Progenitor cell of endocrine pancreas (in vitro differentiated cells): ENCODE measurements at regions not wholly inside any gene's neighbourhood (a gene's known extent, or its start where the extent isn't known, plus 50 kb on each side); places are given as distances from the start of the nearest gene placed in this dataset.
A peak's percentile ranks its signal among the peaks of the same experiment; 100 is the strongest.

Source experiments
- DNase-seq: peaks from one replicate; pipeline ENCODE4 v3.0.0; 2021; ENCODE audit warnings: low spot score; ENCODE audit not compliant: unreplicated experiment
- H3K27ac Mint-ChIP-seq: 2 replicates; pipeline ENCODE4 v1.8.0; 2021; ENCODE audit warnings: mild to moderate bottlenecking, moderate library complexity, mixed read lengths
- H3K27me3 Mint-ChIP-seq: 2 replicates; pipeline ENCODE4 v1.8.0; 2021; ENCODE audit warnings: mixed read lengths
- H3K36me3 Mint-ChIP-seq: 2 replicates; pipeline ENCODE4 v1.8.0; 2022; ENCODE audit warnings: mixed read lengths; ENCODE audit not compliant: insufficient read depth
- H3K4me1 Mint-ChIP-seq: 2 replicates; pipeline ENCODE4 v1.8.0; 2021; ENCODE audit warnings: low read depth, mixed read lengths
- H3K4me3 Mint-ChIP-seq: 2 replicates; pipeline ENCODE4 v1.8.0; 2021; ENCODE audit warnings: low read depth, mild to moderate bottlenecking, moderate library complexity, mixed read lengths
- H3K9me3 Mint-ChIP-seq: 2 replicates; pipeline ENCODE4 v1.8.0; 2021; ENCODE audit warnings: low read depth, mixed read lengths
- CTCF ChIP-seq: fragments of 200-600 bp; sonication (generic); IDR thresholded peaks from one replicate; pipeline ENCODE4 v1.5.0; 2021; ENCODE audit warnings: antibody characterized with exemption, mild to moderate bottlenecking; ENCODE audit not compliant: unreplicated experiment

- Mint-ChIP-seq H3K27me3 (no peaks in the 10 kb centered on the region), H3K9me3 (peaks cover 4% of the 10 kb centered on the region), H3K27ac (no peak overlapping the region), H3K36me3 (peaks cover 3% of the 10 kb centered on the region), H3K4me3 (no peak overlapping the region), H3K4me1 (peaks cover 4% of the 10 kb centered on the region)
- no peak for TF ChIP-seq CTCF
- no peak for DNase-seq
Observed at GRCh38 chr3:117556646-117557407, 847.2 kb downstream of the TUSC7 start.

DNA sequence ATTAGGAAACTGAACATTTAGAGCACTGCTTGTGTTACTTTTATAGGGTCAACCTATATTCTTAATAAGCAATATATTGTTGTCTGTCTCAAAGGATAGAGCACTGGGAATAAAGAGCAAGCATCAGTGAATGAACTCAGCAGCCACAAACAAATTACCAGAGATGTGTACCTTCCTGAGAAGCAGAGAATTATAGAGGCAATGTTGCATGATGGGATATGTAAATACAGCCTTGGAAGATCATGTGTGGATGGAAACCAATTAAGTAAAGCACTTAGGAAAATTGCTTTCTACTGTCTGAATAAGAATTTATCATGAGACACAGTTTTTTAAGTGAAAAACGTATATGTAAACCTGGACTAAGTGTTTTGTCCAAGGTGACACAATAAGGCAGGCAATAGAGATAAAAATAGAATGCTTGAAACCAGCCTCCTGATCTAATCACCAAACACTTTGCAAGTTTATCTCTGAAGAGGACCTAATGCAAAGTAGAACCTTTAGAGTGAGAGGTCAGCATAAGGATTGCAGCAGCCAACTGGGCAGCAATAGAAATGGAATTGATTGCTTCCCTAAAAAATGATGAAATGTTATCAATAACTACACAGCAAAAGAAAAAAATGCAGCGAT lies 848.0 kb downstream of the TUSC7 start:
- Mint-ChIP-seq H3K9me3 (peaks cover 4% of the 10 kb centered on the region), H3K4me3 (no peak overlapping the region), H3K27me3 (no peaks in the 10 kb centered on the region), H3K4me1 (peaks cover 8% of the 10 kb centered on the region), H3K27ac (no peak overlapping the region), H3K36me3 (peaks cover 3% of the 10 kb centered on the region)
- no peak for TF ChIP-seq CTCF
- DNase-seq: no peak

DNA sequence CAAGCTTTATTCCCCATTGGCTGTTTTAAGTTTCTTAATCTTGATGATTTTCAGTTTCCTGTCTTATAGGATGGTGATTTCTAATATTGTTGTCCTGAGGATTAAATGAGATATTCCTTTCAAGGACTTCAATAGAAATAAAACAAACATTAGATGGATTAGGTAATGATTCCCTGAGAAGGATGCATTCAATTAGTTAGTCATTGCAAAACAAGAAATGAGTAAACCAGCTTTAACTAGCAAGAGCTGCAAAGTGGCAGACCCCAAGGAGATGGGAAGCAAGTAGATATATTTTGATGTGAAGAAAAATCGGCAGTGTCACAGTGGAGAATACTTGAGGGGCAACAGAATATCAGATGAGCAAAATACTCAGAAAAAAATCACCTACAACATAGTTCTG lies 849.1 kb downstream of the TUSC7 start:
- H3K27ac Mint-ChIP-seq: no peak overlapping the region
- peaks cover 4% of the 10 kb centered on the region for H3K9me3 Mint-ChIP-seq
- H3K4me3 Mint-ChIP-seq: no peak overlapping the region
- no peak for DNase-seq
- no peaks in the 10 kb centered on the region for H3K27me3 Mint-ChIP-seq
- H3K4me1 Mint-ChIP-seq: peaks cover 17% of the 10 kb centered on the region
- peaks cover 3% of the 10 kb centered on the region for H3K36me3 Mint-ChIP-seq
- no peak for TF ChIP-seq CTCF

DNA sequence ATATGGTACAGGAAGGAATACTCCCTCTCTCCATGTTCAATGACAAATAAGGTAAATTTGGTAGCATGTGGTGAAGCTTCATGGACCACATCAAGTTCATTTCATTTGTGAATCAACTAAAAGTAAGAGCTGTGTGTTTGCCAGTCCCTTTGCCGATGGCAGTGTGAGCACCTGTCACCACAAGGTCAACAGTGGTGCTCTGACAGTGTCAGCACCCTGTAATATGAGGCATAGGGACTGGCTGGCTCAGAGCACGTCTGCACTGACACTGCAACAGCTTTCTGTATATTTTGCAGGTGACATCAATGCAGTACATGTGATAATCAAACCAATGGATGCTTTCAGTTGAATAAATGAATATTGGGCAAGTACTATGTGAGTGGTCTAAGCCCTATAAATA lies 852.4 kb downstream of the TUSC7 start:
- H3K36me3 Mint-ChIP-seq: no peaks in the 10 kb centered on the region
- no peak overlapping the region for H3K4me3 Mint-ChIP-seq
- H3K27me3 Mint-ChIP-seq: no peaks in the 10 kb centered on the region
- peaks cover 19% of the 10 kb centered on the region for H3K4me1 Mint-ChIP-seq
- H3K9me3 Mint-ChIP-seq: peaks cover 5% of the 10 kb centered on the region
- no peak for DNase-seq
- no peak for TF ChIP-seq CTCF
- H3K27ac Mint-ChIP-seq: no peak overlapping the region

GRCh38 chr3:117563063-117563462 lies 853.5 kb downstream of the TUSC7 start:
- H3K4me1 Mint-ChIP-seq: peaks cover 17% of the 10 kb centered on the region
- H3K4me3 Mint-ChIP-seq: no peak overlapping the region
- H3K27ac Mint-ChIP-seq: peak overlapping the region; percentile 50
- peaks cover 5% of the 10 kb centered on the region for H3K9me3 Mint-ChIP-seq
- no peak for TF ChIP-seq CTCF
- no peaks in the 10 kb centered on the region for H3K27me3 Mint-ChIP-seq
- no peaks in the 10 kb centered on the region for H3K36me3 Mint-ChIP-seq
- DNase-seq: no peak
